ENCODE measurements at regions not wholly inside any gene's neighbourhood (a gene's known extent, or its start where the extent isn't known, plus 50 kb on each side); places are given as distances from the start of the nearest gene placed in this dataset.

DNA sequence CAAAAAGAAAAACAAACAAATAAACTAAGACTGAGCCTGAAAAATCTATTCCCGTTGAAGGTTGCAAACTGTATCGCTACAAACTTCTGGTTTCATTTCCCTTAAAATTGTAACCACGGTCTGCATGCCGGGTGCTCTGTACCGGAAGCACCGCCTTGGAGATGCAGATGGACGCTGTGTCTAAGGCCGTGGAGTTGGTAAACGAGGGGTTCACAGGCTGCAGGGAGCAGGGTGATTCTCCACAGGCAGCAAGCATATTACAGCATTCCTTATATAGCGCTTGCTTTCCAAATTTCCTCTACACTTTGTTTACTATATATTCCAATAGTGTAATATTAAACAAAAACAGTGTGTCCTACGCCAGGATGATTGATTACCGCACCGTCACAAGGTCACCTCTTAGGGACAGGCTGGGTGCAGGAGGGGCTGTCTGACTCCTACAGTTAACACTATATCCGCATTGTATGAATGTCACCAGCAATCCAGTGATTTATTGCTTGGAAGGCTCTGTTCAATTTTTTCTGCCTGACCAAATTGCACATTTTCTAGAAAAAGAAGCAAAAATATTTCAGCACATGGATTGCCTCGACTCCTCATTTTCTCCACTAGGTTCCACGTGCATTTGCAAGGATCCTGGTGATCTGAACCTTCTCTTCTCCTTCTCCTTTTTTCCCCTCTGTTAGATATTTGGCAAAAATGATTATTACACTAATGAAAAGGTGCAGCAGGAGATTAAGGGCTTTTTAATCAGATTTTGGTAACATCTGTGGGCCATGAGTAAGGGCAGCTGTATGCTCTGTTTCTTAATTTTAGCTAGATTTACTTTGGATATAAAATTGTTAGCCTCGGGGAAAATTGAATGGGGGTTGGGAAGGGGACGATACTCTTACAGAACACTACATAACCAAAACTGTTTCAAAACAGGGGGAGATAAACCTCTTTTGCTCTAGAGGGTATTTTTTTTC lies 325.8 kb upstream of the MGMT start:
- DNase-seq (ENCODE audit: low read depth in 2 of 2): no peak

DNA sequence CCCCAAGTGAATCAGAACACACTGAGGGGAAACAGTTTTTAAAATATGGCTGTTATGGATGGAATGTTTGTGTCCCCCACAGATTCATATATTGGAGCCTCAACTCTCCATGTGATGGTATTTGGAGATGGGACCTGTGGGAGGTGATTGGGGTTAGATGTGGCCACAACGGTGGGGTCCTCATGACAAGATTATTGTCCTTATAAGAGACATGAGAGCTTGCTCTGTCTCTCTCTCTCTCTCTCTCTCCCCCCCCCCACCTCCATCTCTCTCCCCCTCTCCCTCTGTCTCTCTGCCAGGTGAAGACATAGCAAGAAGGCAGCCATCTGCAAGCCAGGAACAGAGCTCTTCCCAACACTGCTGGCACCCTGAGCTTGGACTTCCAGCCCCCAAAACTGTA lies 315.8 kb upstream of the MGMT start:
- no peak for DNase-seq (ENCODE audit: low read depth in 2 of 2)

DNA sequence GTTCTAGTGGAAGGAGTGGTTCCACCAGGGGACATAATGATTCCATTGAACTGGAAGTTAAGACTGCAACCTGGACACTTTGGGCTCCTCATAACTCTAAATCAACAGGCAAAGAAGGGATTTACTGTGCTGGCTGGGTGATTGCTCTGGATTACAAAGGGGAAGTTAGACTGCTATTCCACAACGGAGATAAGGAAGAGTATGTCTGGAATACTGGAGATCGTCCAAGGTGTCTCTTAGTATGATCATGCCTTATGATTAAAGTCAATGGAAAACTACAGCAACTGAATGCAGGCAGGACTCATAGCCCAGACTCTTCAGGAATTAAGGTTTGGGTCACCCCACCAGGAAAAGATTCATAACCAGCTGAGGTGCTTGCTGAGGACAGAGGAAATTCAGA lies 310.6 kb upstream of the MGMT start:
- DNase-seq (ENCODE audit: low read depth in 2 of 2): no peak

DNA sequence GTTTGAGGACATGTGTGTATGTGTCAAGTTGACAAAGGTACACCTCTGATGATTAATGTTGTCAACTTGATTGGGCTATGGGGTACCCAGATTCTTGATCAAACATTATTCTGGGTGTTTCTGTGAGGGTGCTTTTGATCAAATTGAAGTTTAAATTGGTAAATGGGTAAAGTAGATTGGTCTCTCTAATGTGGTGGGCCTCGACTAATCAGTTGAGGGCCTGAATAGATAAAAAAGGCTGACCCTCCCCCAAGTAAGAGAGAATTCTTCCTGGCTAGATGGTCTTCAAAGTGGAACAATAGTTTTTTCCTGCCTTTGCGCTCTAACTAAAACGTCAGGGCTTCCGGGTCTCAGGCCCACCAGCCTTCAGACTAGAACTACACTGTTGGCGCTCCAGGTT lies 309.9 kb upstream of the MGMT start:
- no peak for DNase-seq (ENCODE audit: low read depth in 2 of 2)

DNA sequence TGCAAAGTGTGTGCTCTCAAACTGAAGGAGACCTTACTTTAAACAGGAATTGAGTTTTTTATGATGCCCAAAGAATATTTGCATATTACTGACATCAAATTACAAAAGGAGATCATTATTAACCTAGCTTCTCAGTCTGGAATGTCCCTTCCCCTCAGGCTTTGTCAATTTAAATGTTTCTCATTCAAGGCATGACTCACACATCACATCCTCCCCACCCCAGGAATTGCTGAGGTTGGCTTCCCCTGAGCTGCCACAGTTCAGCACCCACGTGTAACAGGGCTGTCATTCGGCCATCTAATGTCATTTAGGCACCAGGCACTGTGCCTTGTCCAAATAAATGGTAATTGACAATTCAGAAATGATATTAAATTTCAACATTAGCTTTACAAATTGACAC lies 305.9 kb upstream of the MGMT start:
- DNase-seq (ENCODE audit: low read depth in 2 of 2): no peak

DNA sequence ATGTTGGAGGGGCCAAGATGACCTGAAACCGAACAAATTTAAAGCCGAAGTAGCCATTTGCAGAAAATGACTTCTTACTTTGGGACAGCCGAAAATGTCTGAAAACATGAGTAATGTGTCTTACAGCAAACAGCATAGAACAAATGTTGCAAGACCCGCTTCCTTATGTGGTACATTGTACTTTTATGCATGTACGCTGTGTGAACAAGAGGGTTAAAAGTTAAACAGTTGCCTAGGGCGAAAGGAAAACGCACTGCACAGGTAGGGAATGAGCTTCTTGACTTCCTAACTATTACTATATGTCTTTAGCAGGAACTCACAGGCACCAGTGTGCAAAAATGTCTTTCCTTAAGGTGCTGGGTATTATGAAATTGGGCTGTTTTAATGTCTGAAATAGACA lies 303.5 kb upstream of the MGMT start:
- no peak for DNase-seq (ENCODE audit: low read depth in 2 of 2)

DNA sequence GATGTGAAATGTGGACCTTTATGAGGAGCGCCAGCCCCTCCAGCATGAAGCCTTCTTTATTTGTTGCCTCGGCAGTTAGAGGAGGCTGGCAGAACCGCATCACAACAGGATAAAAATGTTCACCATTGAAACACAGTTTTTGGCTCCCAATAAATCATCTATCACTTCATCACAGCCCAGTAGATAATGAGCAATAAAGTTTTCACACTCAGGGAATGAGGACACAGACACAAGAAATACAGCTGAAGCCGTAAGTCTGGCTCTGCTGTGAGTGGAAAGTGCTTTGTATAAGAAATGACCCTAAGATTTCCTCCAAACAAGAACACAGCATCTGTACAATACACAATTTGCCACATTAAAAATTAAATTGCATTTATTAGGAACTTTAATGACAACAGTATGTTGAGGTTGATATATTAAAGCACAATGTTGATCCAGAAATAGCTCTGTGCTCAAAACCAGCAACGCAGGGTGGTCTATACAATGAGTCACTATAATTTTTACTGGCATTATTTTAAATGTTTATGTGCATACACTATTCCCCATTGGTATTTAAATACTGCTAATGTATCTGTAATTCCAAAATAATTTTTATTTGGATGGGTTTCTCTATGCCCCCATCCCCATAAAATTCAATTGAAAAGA lies 301.8 kb upstream of the MGMT start:
- no peak for DNase-seq (ENCODE audit: low read depth in 2 of 2)

DNA sequence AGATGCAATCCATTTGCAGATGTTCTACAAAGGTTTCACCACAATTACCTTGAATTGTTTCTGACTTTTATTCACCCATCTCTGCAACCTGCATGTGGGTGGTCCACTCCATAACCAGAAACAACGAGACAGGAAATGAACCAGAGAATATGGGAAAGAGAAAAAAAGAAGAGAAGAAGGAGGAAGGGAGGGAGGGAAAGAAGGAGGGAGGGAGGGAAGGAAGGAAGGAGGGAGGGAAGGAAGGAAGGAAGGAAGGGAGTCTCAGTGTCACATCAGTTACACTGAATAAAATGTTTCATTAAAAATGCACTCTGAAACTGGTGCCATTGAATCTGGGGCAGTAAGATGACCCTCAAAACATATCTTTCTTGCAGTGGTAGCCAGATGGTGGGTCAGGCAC lies 301.3 kb upstream of the MGMT start:
- no peak for DNase-seq (ENCODE audit: low read depth in 2 of 2)

DNA sequence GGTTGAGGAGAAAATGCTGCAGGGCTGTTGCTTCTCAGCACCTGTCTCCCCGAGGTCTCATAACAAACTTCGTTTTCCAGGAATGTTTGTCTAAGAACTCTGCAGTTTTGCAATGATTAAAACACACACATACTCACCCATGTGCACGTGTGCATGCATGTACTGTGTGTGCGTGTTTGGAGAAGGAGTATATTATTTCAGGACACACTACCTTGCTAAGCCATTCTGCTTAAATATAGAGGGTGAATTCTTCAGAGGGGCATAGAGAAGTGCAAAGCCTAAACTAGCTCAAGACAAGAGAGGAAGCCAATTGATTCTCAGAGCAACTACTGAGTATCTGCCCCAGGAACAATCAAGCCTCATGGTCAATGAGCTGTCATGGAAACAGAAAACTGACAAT lies 298.4 kb upstream of the MGMT start:
- DNase-seq (ENCODE audit: low read depth in 2 of 2): no peak

DNA sequence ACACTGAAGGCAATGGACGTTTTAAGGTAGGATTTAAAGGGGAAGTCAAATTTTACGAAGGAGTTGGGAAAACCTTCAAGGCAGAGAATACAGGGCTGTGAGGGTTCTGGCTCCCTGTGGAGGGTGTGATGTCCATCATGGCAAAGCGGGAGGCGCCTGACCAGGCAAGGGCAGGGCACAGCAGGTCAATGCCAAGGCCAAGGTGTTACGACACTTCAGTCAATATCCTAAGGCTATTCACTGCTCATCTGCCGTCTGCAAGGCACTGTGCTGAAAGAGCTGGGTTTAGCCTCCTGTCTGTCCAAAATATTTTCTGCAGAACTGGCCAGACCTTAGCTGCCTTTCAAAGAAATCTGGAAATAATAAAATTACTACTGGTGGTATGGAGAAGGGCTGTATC lies 297.9 kb upstream of the MGMT start:
- no peak for DNase-seq (ENCODE audit: low read depth in 2 of 2)

DNA sequence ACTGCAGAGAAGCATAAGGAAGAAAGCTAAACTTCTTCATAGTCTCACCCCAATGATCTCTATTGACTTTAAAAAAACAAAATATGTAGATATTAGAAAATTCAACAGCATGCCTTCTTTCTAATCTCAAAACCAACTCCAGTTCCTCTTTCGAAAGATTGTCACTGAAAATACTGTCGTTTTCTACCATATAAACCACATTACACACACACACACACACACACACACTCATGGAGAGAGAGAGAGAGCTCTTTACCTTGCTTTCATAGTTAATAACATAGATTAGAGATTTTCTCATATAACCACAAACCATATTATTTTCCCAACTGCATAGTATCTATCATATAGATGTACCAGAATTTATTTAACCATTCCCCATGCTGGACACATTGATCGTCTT lies 296.2 kb upstream of the MGMT start:
- no peak for DNase-seq (ENCODE audit: low read depth in 2 of 2)

DNA sequence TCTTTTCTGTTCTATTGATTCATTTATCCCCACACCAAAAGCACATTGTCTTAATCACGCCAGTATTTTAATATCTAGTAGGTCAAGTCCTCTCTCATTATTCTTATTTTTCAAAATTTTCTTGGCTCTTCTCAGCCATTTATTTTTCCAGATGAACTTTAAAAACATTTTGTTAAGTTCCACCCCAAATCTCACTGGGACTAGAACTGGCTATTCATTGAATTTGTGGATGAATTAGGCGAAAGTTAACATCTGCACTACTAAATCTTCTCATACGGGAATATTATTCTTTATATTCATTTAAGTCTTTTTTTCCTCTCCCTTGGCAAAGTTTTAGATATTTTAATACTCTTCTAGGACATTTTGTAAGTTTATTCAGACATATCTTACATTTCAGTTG lies 295.2 kb upstream of the MGMT start:
- no peak for DNase-seq (ENCODE audit: low read depth in 2 of 2)

DNA sequence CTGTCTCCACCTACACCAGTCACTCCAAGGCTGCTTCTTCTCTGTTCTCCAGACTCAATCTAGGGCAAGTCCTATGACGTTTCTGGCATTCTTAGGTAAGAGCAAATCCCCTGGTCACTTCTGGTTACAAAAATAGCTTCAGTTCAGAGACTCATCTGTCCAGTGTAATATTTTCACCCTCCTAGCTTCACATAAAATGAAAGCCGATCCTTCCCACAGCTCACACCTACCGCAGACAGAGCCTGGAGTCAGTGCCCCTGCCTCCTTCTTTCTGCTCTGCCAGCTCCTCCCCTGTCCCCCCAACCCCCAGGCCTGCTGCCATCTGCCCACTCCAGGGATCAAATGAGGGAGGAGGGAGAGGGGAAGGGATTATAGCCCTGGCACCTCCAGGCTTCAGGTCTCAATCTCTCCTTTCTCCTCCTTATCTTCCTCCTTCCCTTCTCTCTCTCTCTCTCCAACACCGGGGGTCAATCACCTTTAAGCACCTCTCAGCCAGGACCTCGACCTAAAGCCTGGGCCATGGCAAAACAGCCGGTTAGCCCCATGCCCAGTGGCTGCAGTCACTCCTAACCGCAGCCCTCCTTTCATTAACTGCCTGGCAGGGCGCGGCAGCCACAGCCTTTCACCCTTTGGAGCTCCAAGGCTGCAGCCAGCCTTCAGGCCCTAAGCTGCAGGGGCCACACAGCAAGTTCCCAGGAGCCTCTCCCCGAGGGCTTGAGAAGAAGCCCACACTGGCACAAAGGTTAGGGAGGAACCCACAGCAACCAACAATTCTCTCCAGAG lies 292.6 kb upstream of the MGMT start:
- DNase-seq (ENCODE audit: low read depth in 2 of 2): no peak

DNA sequence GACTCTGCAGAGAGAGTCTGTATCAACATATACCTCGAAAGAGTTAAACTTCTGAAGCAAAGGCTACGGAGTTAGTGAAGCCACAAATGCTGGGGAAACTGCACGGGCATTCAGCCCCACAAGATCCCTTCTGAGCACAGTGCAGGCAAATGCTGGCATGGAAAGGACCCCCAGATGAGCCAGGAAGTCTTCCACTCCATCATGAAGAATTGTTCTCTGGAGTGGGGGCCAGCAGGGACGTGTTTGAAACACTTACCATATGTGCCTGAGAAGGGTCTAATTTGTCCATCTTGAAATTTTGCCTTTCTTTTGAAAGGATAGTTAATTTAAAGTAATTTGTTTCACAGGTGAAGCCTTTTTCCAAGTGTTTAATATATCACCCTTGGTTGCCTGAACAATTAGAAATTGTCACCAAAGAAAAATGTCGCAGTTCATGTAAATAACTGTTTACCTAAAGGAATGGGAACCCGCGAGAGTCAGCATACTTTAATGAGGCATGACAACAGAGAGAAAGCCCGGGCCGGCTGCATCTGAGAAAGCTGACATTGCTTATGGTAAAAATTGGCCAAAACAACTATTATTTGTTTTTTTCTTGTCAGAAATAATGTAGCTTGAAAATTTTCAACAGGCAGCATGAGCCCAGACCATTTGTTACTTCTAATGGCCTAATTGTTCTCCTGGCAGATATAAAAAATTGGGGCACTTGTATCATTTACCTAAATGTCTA lies 287.6 kb upstream of the MGMT start:
- no peak for DNase-seq (ENCODE audit: low read depth in 2 of 2)

DNA sequence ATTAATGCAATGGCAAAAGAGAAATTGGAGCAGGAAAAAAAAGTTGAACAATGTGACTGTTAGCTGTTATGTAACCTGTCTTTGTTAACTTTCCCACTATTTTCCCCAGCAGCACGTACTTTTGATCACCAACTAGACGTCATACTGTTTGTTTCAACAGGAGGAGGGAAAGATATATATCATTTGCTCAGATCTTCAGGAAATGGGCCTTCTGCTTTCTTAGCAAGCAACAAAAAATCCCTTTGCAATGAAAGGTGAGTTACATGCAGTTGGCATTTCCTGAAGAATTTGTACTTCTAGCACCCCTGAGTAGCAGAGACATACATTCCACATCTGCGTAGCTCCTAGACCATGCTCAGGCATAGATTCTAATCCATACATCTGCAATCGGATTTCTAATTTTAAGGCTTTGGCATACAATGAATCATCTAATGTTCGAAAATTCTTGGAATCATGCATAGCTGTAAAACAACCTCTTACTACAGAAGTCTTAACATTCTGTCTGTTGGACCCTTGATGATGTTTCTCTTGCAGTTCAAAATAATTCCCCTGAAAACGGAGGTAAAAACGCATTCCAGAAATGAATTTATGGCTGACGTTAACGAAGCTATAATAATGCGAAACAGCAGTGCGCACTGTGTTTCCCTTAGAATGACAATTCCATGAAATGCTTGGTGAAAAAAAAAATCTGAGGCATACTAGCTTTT lies 286.9 kb upstream of the MGMT start:
- DNase-seq (ENCODE audit: low read depth in 2 of 2): no peak

DNA sequence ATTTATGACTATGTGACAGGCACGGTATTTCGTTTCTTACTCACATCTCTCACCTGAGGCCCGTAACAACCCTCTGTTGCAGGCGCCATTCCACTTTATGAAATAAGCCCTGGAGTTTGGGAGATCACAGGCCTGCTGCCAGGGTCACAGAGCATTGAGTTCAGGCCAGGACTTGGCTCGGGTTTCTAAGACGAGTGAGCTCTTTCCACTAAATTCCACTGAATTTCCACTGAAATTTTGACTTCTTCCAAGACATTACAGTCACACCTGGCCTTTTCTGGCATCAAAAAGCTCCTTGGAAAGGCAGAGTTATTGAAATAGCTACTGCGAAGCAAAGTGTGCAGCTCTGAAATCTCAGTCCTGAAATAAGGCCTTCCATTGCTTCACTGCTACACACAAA lies 282.8 kb upstream of the MGMT start:
- DNase-seq (ENCODE audit: low read depth in 2 of 2): no peak

DNA sequence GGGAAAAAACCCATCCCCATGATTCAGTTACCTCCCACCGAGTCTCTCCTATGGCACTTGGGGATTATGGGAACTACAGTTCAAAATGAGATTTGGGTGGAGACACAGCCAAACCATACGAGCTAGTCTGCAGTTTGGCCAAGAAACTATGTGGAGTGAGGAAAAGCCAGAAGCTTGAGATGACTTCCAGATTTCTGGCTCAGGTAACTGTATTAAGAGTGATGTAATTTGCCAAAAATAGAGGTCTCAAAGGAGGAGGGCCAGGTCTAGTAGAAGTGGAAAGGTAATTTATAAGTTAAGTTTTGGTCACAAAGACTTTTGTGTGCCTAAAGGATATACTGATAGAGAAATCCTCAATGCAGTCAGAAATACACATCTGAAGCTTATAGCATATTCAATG lies 279.7 kb upstream of the MGMT start:
- no peak for DNase-seq (ENCODE audit: low read depth in 2 of 2)

DNA sequence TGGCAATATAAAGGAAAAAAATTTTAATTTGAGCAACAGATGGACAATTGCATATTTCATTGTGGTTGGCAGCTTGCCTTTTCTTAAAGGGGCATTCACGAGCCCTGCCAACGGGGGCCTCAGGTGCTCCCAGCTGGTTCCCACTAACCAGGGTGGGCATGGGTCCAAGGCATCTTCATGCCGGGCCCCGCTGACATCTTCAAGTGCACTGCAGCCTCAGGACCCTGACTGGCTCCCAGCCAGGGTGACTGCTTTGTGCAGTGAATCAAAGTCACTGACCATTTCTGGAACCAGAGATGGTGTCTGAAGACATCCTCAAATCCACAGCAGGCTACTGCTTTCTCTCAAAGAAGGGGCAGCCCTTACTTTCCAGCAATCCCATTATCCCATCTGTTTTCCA lies 275.2 kb upstream of the MGMT start:
- no peak for DNase-seq (ENCODE audit: low read depth in 2 of 2)

DNA sequence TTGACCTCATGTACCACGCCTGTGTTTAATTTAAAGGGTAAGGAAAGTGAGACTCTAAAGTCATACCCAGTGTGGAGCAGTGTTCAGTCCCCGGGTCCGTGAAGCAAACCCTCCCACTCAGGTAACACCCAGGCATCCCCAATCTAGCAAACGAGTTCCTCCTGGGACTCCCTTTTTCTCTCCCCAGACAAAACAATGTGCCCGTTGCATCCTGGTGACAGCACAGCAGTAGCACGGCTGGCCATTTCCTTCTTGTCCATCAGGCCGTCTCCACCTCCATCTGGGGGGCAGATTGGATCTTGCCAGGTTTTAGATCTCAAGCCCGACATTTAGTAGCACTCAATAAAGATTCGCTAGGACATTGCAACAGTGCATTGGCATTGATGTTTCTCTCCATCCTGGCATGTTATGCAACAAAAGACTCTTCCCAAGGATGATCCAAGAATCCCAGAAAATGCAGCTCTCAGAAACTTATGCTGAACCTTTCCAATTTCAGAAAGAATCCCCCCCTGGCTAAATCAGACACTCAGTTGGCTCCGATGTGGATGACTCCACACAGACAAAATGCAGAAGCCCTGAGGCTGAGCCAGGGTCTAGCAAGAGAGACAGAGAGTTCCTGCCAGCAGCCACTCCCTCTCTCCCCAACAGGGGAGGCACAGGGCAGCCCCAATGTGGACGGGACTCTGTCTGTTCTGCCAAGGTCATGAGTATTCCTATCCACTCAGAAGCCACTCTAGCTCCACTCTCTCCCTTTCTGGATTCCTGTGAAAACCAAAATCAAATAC lies 274.5 kb upstream of the MGMT start:
- no peak for DNase-seq (ENCODE audit: low read depth in 2 of 2)

DNA sequence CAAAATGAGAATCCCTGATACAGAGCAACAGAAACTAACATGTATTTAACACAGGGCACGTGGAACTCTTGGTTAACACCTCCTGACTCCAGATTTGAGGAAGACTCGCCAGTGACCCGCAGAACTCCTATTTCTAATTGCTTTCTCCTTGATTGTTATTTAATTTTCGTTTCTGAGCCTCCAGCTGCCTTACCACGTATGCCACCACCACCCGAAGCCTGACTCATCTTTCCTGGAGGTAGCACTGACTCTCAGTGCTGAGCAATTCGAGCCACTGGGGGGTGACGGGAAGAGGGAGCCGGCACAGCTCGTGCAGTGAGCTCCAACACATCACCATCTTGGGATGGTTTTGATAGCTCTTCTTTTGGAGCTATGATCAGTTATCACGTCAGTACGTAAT lies 273.9 kb upstream of the MGMT start:
- no peak for DNase-seq (ENCODE audit: low read depth in 2 of 2)

Measured in stimulated activated CD4-positive, alpha-beta T cell treated with anti-CD3 and anti-CD28 coated beads, Interleukin-4, amount 100 ng/mL, for 48 hours (primary cell).